NCI-H2196 treated with DMSO at 0.1 percent for 48 hours (cell line): ENCODE measurements at regions not wholly inside any gene's neighbourhood (a gene's known extent, or its start where the extent isn't known, plus 50 kb on each side); places are given as distances from the start of the nearest gene placed in this dataset.
"Not testable (repeated sequence)": the region's sequence is repeated elsewhere in the genome, so short reads cannot be mapped to it uniquely, and the experiment has no call there.

Source experiments
- DNase-seq: peaks from one replicate; lab custom pipeline; 2025; ENCODE audit not compliant: unreplicated experiment; lab: John Stamatoyannopoulos, UW

GRCh38 chr7:142507066-142507465 lies 242.2 kb upstream of the PRSS1 start:
- DNase-seq: not testable (repeated sequence)

- no peak for DNase-seq
Measured at GRCh38 chr7:142506601-142507000, 242.7 kb upstream of the PRSS1 start.

GRCh38 chr7:142503949-142504348 lies 245.3 kb upstream of the PRSS1 start:
- DNase-seq: not testable (repeated sequence)

- DNase-seq: no peak
Measured at GRCh38 chr7:142503036-142503435, 245.2 kb upstream of the PRSS58 start.

- DNase-seq: no peak
Measured at GRCh38 chr7:142501434-142501833, 243.6 kb upstream of the PRSS58 start.

GRCh38 chr7:142500366-142500765 lies 242.5 kb upstream of the PRSS58 start:
- no peak for DNase-seq

GRCh38 chr7:142499635-142500034 lies 241.8 kb upstream of the PRSS58 start:
- no peak for DNase-seq

GRCh38 chr7:142498364-142498763 lies 240.5 kb upstream of the PRSS58 start:
- DNase-seq: no peak

GRCh38 chr7:142496545-142496991 lies 238.7 kb upstream of the PRSS58 start:
- no peak for DNase-seq

GRCh38 chr7:142495879-142496278 lies 238.0 kb upstream of the PRSS58 start:
- DNase-seq: not testable (repeated sequence)

GRCh38 chr7:142495301-142495700 lies 237.4 kb upstream of the PRSS58 start:
- DNase-seq: not testable (repeated sequence)

GRCh38 chr7:142494021-142494420 lies 236.2 kb upstream of the PRSS58 start:
- no peak for DNase-seq

GRCh38 chr7:142488842-142489241 lies 231.0 kb upstream of the PRSS58 start:
- no peak for DNase-seq

GRCh38 chr7:142488036-142488633 lies 230.3 kb upstream of the PRSS58 start:
- no peak for DNase-seq

GRCh38 chr7:142487565-142487964 lies 229.7 kb upstream of the PRSS58 start:
- not testable (repeated sequence) for DNase-seq

- no peak for DNase-seq
Measured at GRCh38 chr7:142487124-142487523, 229.3 kb upstream of the PRSS58 start.

- DNase-seq: no peak
Measured at GRCh38 chr7:142485617-142486226, 227.9 kb upstream of the PRSS58 start.

- no peak for DNase-seq
Measured at GRCh38 chr7:142483659-142484317, 225.9 kb upstream of the PRSS58 start.

GRCh38 chr7:142482891-142483658 lies 225.2 kb upstream of the PRSS58 start:
- no peak for DNase-seq

- DNase-seq: no peak
Measured at GRCh38 chr7:142481548-142481947, 223.7 kb upstream of the PRSS58 start.

- DNase-seq: no peak
Measured at GRCh38 chr7:142478479-142479220, 220.8 kb upstream of the PRSS58 start.
